Panc1 (cell line): ENCODE measurements at regions not wholly inside any gene's neighbourhood (a gene's known extent, or its start where the extent isn't known, plus 50 kb on each side); places are given as distances from the start of the nearest gene placed in this dataset.

Experiments
- ATAC-seq: fragments of 200-7000 bp; cut with Tn5 transposase; 2 replicates; pipeline ENCODE4 v1.9.1; 2020; ENCODE audit warnings: mild to moderate bottlenecking, moderate library complexity
- BruUV-seq: library from RNA; stranded (reverse); fragments of 400-500 nt; replicated peaks from 2 replicates; lab custom pipeline; 2021; lab: Mats Ljungman, UMichigan
- CTCF ChIA-PET: fragments of 300-600 bp; sonication (Branson Sonifier 250); formaldehyde crosslinking; loops from one replicate; lab custom pipeline; 2022; ENCODE audit warnings: antibody characterized with exemption; lab: Charles Lee
- POLR2A ChIA-PET: fragments of 300-600 bp; sonication (Branson Sonifier 250); formaldehyde crosslinking; loops from one replicate; lab custom pipeline; 2022; ENCODE audit warnings: antibody characterized with exemption; lab: Charles Lee
- DNase-seq: peaks from one replicate; pipeline ENCODE4 v3.0.0-alpha.2; 2010; ENCODE audit warnings: low read depth, low spot score
- H3K27ac ChIP-seq: 2 replicates; pipeline ENCODE4 v1.5.1; 2011; ENCODE audit warnings: mild to moderate bottlenecking, low read length, inconsistent platforms
- H3K27me3 ChIP-seq: fragments of 200-500 bp; sonication (Bioruptor generic); 2 replicates; pipeline ENCODE4 v1.6.0; 2014; ENCODE audit warnings: low read length, inconsistent platforms; ENCODE audit not compliant: control insufficient read depth, insufficient read depth
- H3K36me3 ChIP-seq: fragments of 200-500 bp; sonication (Bioruptor generic); 2 replicates; pipeline ENCODE4 v1.5.1; 2014; ENCODE audit warnings: inconsistent platforms, mild to moderate bottlenecking, low read length, moderate library complexity; ENCODE audit not compliant: control insufficient read depth, insufficient read depth
- H3K4me1 ChIP-seq: 2 replicates; pipeline ENCODE4 v1.5.1; 2011; ENCODE audit warnings: inconsistent platforms, mild to moderate bottlenecking, low read length, moderate library complexity; ENCODE audit not compliant: control insufficient read depth, insufficient read depth
- H3K4me3 ChIP-seq, 2 experiments: 2 replicates each; pipeline ENCODE4 v1.5.1; 2011 to 2012; ENCODE audit warnings: low read depth in 2 of 2, low read length in 2 of 2, mild to moderate bottlenecking in 2 of 2, inconsistent platforms in 1 of 2, moderate library complexity in 1 of 2
- H3K9me3 ChIP-seq: fragments of 200-500 bp; sonication (Bioruptor generic); 2 replicates; pipeline ENCODE4 v1.5.1; 2014; ENCODE audit warnings: low read depth, mild to moderate bottlenecking, inconsistent platforms, low read length, moderate library complexity; ENCODE audit not compliant: control insufficient read depth, insufficient read depth
- CTCF ChIP-seq: fragments of 450-650 bp; IDR thresholded peaks from 2 replicates; pipeline ENCODE4 v1.5.1; 2017; ENCODE audit warnings: mild to moderate bottlenecking
- POLR2AphosphoS5 ChIP-seq: IDR thresholded peaks from 2 replicates; pipeline ENCODE4 v1.6.1; 2012; ENCODE audit warnings: mild to moderate bottlenecking, low read depth, low read length, moderate library complexity
- REST ChIP-seq, 2 experiments: IDR thresholded peaks; 2 replicates each; pipeline ENCODE4 v1.6.1; 2011 to 2012; ENCODE audit warnings: low read depth in 2 of 2, control low read depth in 1 of 2, low read length in 1 of 2, mild to moderate bottlenecking in 1 of 2, moderate library complexity in 1 of 2; ENCODE audit not compliant: insufficient read depth in 1 of 2
- SIN3A ChIP-seq: IDR thresholded peaks from 2 replicates; pipeline ENCODE4 v1.6.1; 2012; ENCODE audit warnings: low read depth, mild to moderate bottlenecking, low read length, moderate library complexity, borderline replicate concordance; ENCODE audit not compliant: insufficient read depth
- TCF7L2 ChIP-seq: IDR thresholded peaks from 2 replicates; pipeline ENCODE4 v1.6.1; 2011; ENCODE audit warnings: mild to moderate bottlenecking, low read depth, low read length, inconsistent platforms
- in situ Hi-C: cut with HindIII; loops from 2 replicates; pipeline ENCODE4 v1.10.0; 2016; ENCODE audit warnings: low sequenced_read_pairs, low pct_unique_long_range_greater_than_20kb
- intact Hi-C: fragments of 100-400 bp; cut with micrococcal nuclease; formaldehyde crosslinking; loops from one replicate; pipeline ENCODE4 v1.10.0; 2022; ENCODE audit not compliant: unreplicated experiment

GRCh38 chr4:38313999-38314561 is 349.9 kb upstream of the KLF3 start:
- intact Hi-C loops, result no loop called here
- BruUV-seq, result no TSS peak
- Histone ChIP-seq H3K27ac (no peak overlapping the region), H3K27me3 (no peaks in the 10 kb centered on the region), H3K36me3 (no peaks in the 10 kb centered on the region), H3K4me1 (peaks cover 1% of the 10 kb centered on the region), H3K9me3 (no peaks in the 10 kb centered on the region), H3K4me3 (no peak overlapping the region)
- in situ Hi-C loops, result no loop called here
- TF ChIP-seq REST (IDR thresholded peaks at IDR 0.05; ENCODE audit: insufficient read depth in 1 of 2, low read depth in 2 of 2, low read length in 1 of 2) (no peak), POLR2AphosphoS5 (no peak), CTCF (no peak), TCF7L2 (no peak), SIN3A (no peak)
- ChIA-PET POLR2A (no interaction called here), CTCF (no interaction called here)
- DNase-seq (no peak), ATAC-seq (no peak)

- TF ChIP-seq CTCF (no peak), TCF7L2 (no peak), POLR2AphosphoS5 (no peak), SIN3A (no peak), REST (IDR thresholded peaks at IDR 0.05; ENCODE audit: insufficient read depth in 1 of 2, low read depth in 2 of 2, low read length in 1 of 2) (no peak)
- Histone ChIP-seq H3K9me3 (no peaks in the 10 kb centered on the region), H3K4me3 (no peak overlapping the region), H3K36me3 (no peaks in the 10 kb centered on the region), H3K27me3 (no peaks in the 10 kb centered on the region), H3K27ac (no peak overlapping the region), H3K4me1 (peaks cover 4% of the 10 kb centered on the region)
- intact Hi-C loops, result no loop called here
- ChIA-PET CTCF (no interaction called here), POLR2A (no interaction called here)
- ATAC-seq (no peak), DNase-seq (no peak)
- BruUV-seq, result no TSS peak
- in situ Hi-C loops, result no loop called here
Measured at GRCh38 chr4:38314663-38315062, 349.3 kb upstream of the KLF3 start.
